Effector memory CD8-positive, alpha-beta T cell (primary cell): ENCODE measurements at regions not wholly inside any gene's neighbourhood (a gene's known extent, or its start where the extent isn't known, plus 50 kb on each side); places are given as distances from the start of the nearest gene placed in this dataset.

Experiments
- ATAC-seq: fragments of 150-1000 bp; cut with Tn5 transposase; replicated peaks from 2 replicates; pipeline ENCODE4 v1.10.0; 2021; ENCODE audit warnings: mild to moderate bottlenecking, moderate library complexity
- DNase-seq, 3 experiments: peaks; one replicate each; pipeline ENCODE4 v3.0.0; 2021
- H3K27ac Mint-ChIP-seq, 2 donors: one replicate each; pipeline ENCODE4 v1.8.0; 2022; ENCODE audit warnings: mild to moderate bottlenecking in 2 of 2, mixed read lengths in 2 of 2, moderate library complexity in 2 of 2
- H3K27me3 Mint-ChIP-seq, 2 donors: one replicate each; pipeline ENCODE4 v1.8.0; 2022; ENCODE audit warnings: mixed read lengths in 2 of 2
- H3K36me3 Mint-ChIP-seq: one replicate; pipeline ENCODE4 v1.8.0; 2022; ENCODE audit warnings: mild to moderate bottlenecking, moderate library complexity, mixed read lengths; ENCODE audit not compliant: insufficient read depth
- H3K4me1 Mint-ChIP-seq, 2 donors: one replicate each; pipeline ENCODE4 v1.8.0; 2022; ENCODE audit warnings: low read depth in 2 of 2, mixed read lengths in 2 of 2
- H3K4me3 Mint-ChIP-seq, 2 donors: one replicate each; pipeline ENCODE4 v1.8.0; 2022; ENCODE audit warnings: mild to moderate bottlenecking in 2 of 2, mixed read lengths in 2 of 2, moderate library complexity in 2 of 2
- H3K9me3 Mint-ChIP-seq, 2 donors: one replicate each; pipeline ENCODE4 v1.8.0; 2022; ENCODE audit warnings: mixed read lengths in 2 of 2

GRCh38 chr2:180416627-180417026, 409.5 kb upstream of the CWC22 start:
- no peak overlapping the region for H3K27ac Mint-ChIP-seq
- H3K9me3 Mint-ChIP-seq, result peaks cover 0 to 1% of the 10 kb centered on the region in 2 donors

GRCh38 chr2:180413336-180413735, 406.2 kb upstream of the CWC22 start:
- H3K9me3 Mint-ChIP-seq, result no peaks in the 10 kb centered on the region
- no peak for DNase-seq
- no peaks in the 10 kb centered on the region for H3K36me3 Mint-ChIP-seq
- H3K4me3 Mint-ChIP-seq, result no peak overlapping the region
- H3K4me1 Mint-ChIP-seq, result no peaks in the 10 kb centered on the region
- no peak overlapping the region for H3K27ac Mint-ChIP-seq
- peaks cover 0 to 6% of the 10 kb centered on the region in 2 donors for H3K27me3 Mint-ChIP-seq
- ATAC-seq, result no peak

More at GRCh38 chr2:180416627-180417026, 409.5 kb upstream of the CWC22 start:
- DNase-seq (no peak), ATAC-seq (no peak)
- H3K4me1 Mint-ChIP-seq, result no peaks in the 10 kb centered on the region
- H3K4me3 Mint-ChIP-seq, result no peak overlapping the region
- H3K27me3 Mint-ChIP-seq, result peaks cover 0 to 6% of the 10 kb centered on the region in 2 donors
- H3K36me3 Mint-ChIP-seq, result no peaks in the 10 kb centered on the region

GRCh38 chr2:180412219-180412618, 405.1 kb upstream of the CWC22 start:
- H3K4me1 Mint-ChIP-seq, result no peaks in the 10 kb centered on the region
- H3K9me3 Mint-ChIP-seq, result no peaks in the 10 kb centered on the region
- DNase-seq (no peak), ATAC-seq (no peak)
- no peaks in the 10 kb centered on the region for H3K36me3 Mint-ChIP-seq
- H3K27ac Mint-ChIP-seq, result no peak overlapping the region
- peaks cover 0 to 6% of the 10 kb centered on the region in 2 donors for H3K27me3 Mint-ChIP-seq
- H3K4me3 Mint-ChIP-seq, result no peak overlapping the region

- no peak for DNase-seq
- Mint-ChIP-seq H3K4me1 (no peaks in the 10 kb centered on the region), H3K27me3 (peaks cover 0 to 6% of the 10 kb centered on the region in 2 donors), H3K4me3 (no peak overlapping the region), H3K27ac (no peak overlapping the region), H3K9me3 (no peaks in the 10 kb centered on the region), H3K36me3 (no peaks in the 10 kb centered on the region)
- ATAC-seq, result no peak
Observed at GRCh38 chr2:180411661-180412060, 404.6 kb upstream of the CWC22 start.

GRCh38 chr2:180406687-180407086, 399.6 kb upstream of the CWC22 start:
- Mint-ChIP-seq H3K9me3 (no peaks in the 10 kb centered on the region), H3K4me3 (no peak overlapping the region), H3K27me3 (no peaks in the 10 kb centered on the region), H3K36me3 (no peaks in the 10 kb centered on the region), H3K27ac (no peak overlapping the region), H3K4me1 (no peaks in the 10 kb centered on the region)
- ATAC-seq (no peak), DNase-seq (no peak)

- H3K9me3 Mint-ChIP-seq, result no peaks in the 10 kb centered on the region
- no peak overlapping the region for H3K27ac Mint-ChIP-seq
- no peak overlapping the region for H3K4me3 Mint-ChIP-seq
- H3K27me3 Mint-ChIP-seq, result no peaks in the 10 kb centered on the region
- ATAC-seq, result no peak
- H3K36me3 Mint-ChIP-seq, result no peaks in the 10 kb centered on the region
- no peak for DNase-seq
- H3K4me1 Mint-ChIP-seq, result no peaks in the 10 kb centered on the region
Observed at GRCh38 chr2:180405520-180405919, 398.4 kb upstream of the CWC22 start.

- H3K9me3 Mint-ChIP-seq, result peaks cover 6 to 14% of the 10 kb centered on the region in 2 donors
- H3K36me3 Mint-ChIP-seq, result no peaks in the 10 kb centered on the region
- no peak overlapping the region for H3K27ac Mint-ChIP-seq
- no peaks in the 10 kb centered on the region for H3K27me3 Mint-ChIP-seq
- H3K4me1 Mint-ChIP-seq, result no peaks in the 10 kb centered on the region
- H3K4me3 Mint-ChIP-seq, result no peak overlapping the region
- DNase-seq (no peak), ATAC-seq (no peak)
Observed at GRCh38 chr2:180394305-180394704, 387.2 kb upstream of the CWC22 start.

GRCh38 chr2:180385601-180386201, 378.6 kb upstream of the CWC22 start:
- no peak overlapping the region for H3K4me3 Mint-ChIP-seq
- H3K4me1 Mint-ChIP-seq, result no peaks in the 10 kb centered on the region
- H3K27ac Mint-ChIP-seq, result no peak overlapping the region
- H3K27me3 Mint-ChIP-seq, result no peaks in the 10 kb centered on the region
- ATAC-seq (no peak), DNase-seq (no peak)
- peaks cover 2 to 6% of the 10 kb centered on the region in 2 donors for H3K9me3 Mint-ChIP-seq
- H3K36me3 Mint-ChIP-seq, result no peaks in the 10 kb centered on the region

- Mint-ChIP-seq H3K27ac (no peak overlapping the region), H3K4me3 (no peak overlapping the region), H3K36me3 (no peaks in the 10 kb centered on the region), H3K27me3 (no peaks in the 10 kb centered on the region), H3K4me1 (no peaks in the 10 kb centered on the region), H3K9me3 (no peaks in the 10 kb centered on the region)
- DNase-seq (no peak), ATAC-seq (no peak)
Observed at GRCh38 chr2:180376066-180376465, 369.0 kb upstream of the CWC22 start.

GRCh38 chr2:180374502-180375281, 367.6 kb upstream of the CWC22 start:
- DNase-seq, result no peak
- H3K9me3 Mint-ChIP-seq, result no peaks in the 10 kb centered on the region
- ATAC-seq, result no peak
- H3K4me3 Mint-ChIP-seq, result no peak overlapping the region
- H3K27ac Mint-ChIP-seq, result no peak overlapping the region
- H3K4me1 Mint-ChIP-seq, result no peaks in the 10 kb centered on the region
- H3K27me3 Mint-ChIP-seq, result no peaks in the 10 kb centered on the region
- H3K36me3 Mint-ChIP-seq, result no peaks in the 10 kb centered on the region

- Mint-ChIP-seq H3K27ac (no peak overlapping the region), H3K4me1 (no peaks in the 10 kb centered on the region), H3K9me3 (no peaks in the 10 kb centered on the region), H3K27me3 (no peaks in the 10 kb centered on the region), H3K4me3 (no peak overlapping the region), H3K36me3 (peaks cover 2% of the 10 kb centered on the region)
- DNase-seq (no peak), ATAC-seq (no peak)
Observed at GRCh38 chr2:180370511-180371205, 363.6 kb upstream of the CWC22 start.

GRCh38 chr2:180368881-180369280, 361.8 kb upstream of the CWC22 start:
- DNase-seq (no peak), ATAC-seq (no peak)
- peaks cover 2% of the 10 kb centered on the region for H3K36me3 Mint-ChIP-seq
- no peaks in the 10 kb centered on the region for H3K9me3 Mint-ChIP-seq
- no peak overlapping the region for H3K4me3 Mint-ChIP-seq
- H3K27me3 Mint-ChIP-seq, result no peaks in the 10 kb centered on the region
- H3K4me1 Mint-ChIP-seq, result no peaks in the 10 kb centered on the region
- H3K27ac Mint-ChIP-seq, result no peak overlapping the region

- Mint-ChIP-seq H3K9me3 (no peaks in the 10 kb centered on the region), H3K36me3 (peaks cover 2% of the 10 kb centered on the region), H3K4me3 (no peak overlapping the region), H3K27me3 (no peaks in the 10 kb centered on the region), H3K27ac (no peak overlapping the region), H3K4me1 (no peaks in the 10 kb centered on the region)
- DNase-seq (no peak), ATAC-seq (no peak)
Observed at GRCh38 chr2:180367815-180368214, 360.7 kb upstream of the CWC22 start.

- ATAC-seq (no peak), DNase-seq (no peak)
- H3K4me1 Mint-ChIP-seq, result peaks cover 0 to under 1% of the 10 kb centered on the region in 2 donors
- peaks cover 2% of the 10 kb centered on the region for H3K36me3 Mint-ChIP-seq
- no peak overlapping the region for H3K27ac Mint-ChIP-seq
- no peak overlapping the region for H3K4me3 Mint-ChIP-seq
- H3K9me3 Mint-ChIP-seq, result no peaks in the 10 kb centered on the region
- no peaks in the 10 kb centered on the region for H3K27me3 Mint-ChIP-seq
Observed at GRCh38 chr2:180366481-180366880, 359.4 kb upstream of the CWC22 start.
